Keratinocyte (primary cell): ENCODE measurements at regions not wholly inside any gene's neighbourhood (a gene's known extent, or its start where the extent isn't known, plus 50 kb on each side); places are given as distances from the start of the nearest gene placed in this dataset.

Source experiments
- EZH2 ChIP-seq: IDR thresholded peaks from one replicate; pipeline ENCODE4 v1.6.1; 2012; ENCODE audit warnings: inconsistent platforms, mild to moderate bottlenecking, low read length, moderate library complexity
- TF ChIP-seq, protein P1 (sequence below), 3 experiments: IDR thresholded peaks in 1 of 3; conservative IDR thresholded peaks in 1 of 3; optimal IDR thresholded peaks in 1 of 3; 2 replicates in 2 of 3; 3 replicates in 1 of 3; pipeline versions ENCODE3 to v1.5.1; 2011; ENCODE audit warnings: low read length in 3 of 3, mild to moderate bottlenecking in 3 of 3, moderate library complexity in 2 of 3, control low read depth in 1 of 3, inconsistent platforms in 1 of 3; ENCODE audit not compliant: insufficient read depth in 2 of 3; ENCODE audit errors: extremely low read depth in 1 of 3

DNA sequence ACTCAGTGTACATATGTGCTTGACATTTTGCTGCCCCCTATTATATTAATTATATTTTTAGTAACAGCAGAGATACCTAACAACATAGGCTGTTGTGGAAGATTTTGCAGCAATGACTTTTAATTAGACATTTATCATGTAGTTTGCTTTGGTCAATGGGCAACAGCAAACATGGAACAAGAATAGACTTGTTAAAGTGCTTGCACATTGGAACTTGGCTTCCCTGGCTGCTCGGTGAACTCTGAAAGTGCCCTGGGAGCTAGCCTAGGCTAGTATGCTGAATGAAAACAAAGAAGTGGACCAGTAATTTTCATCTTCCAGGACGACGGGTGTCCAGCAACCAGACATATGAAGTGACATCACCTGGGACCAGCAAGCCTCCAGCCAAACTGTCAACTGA, 1157.1 kb downstream of the ARAP2 start:
- TF ChIP-seq, protein P1, sequence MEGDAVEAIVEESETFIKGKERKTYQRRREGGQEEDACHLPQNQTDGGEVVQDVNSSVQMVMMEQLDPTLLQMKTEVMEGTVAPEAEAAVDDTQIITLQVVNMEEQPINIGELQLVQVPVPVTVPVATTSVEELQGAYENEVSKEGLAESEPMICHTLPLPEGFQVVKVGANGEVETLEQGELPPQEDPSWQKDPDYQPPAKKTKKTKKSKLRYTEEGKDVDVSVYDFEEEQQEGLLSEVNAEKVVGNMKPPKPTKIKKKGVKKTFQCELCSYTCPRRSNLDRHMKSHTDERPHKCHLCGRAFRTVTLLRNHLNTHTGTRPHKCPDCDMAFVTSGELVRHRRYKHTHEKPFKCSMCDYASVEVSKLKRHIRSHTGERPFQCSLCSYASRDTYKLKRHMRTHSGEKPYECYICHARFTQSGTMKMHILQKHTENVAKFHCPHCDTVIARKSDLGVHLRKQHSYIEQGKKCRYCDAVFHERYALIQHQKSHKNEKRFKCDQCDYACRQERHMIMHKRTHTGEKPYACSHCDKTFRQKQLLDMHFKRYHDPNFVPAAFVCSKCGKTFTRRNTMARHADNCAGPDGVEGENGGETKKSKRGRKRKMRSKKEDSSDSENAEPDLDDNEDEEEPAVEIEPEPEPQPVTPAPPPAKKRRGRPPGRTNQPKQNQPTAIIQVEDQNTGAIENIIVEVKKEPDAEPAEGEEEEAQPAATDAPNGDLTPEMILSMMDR (optimal IDR thresholded peaks at IDR 0.05 in 1 of 3, IDR thresholded peaks at IDR 0.05 in 1 of 3, conservative IDR thresholded peaks at IDR 0.05 in 1 of 3; ENCODE audit: extremely low read depth in 1 of 3, insufficient read depth in 2 of 3, low read length in 3 of 3): no peak
- TF ChIP-seq EZH2: no peak
